Stimulated activated CD8-positive, alpha-beta memory T cell treated with anti-CD3 and anti-CD28 coated beads, Interleukin-12 subunit alpha, Interleukin-12 subunit beta, amount 100 ng/mL, for 24 hours (primary cell): ENCODE measurements at regions not wholly inside any gene's neighbourhood (a gene's known extent, or its start where the extent isn't known, plus 50 kb on each side); places are given as distances from the start of the nearest gene placed in this dataset.
"Not testable (repeated sequence)": the region's sequence is repeated elsewhere in the genome, so short reads cannot be mapped to it uniquely, and the experiment has no call there.

ENCODE experiments used
- DNase-seq: peaks from one replicate; pipeline ENCODE4 v3.0.0-alpha.2; 2020; ENCODE audit errors: extremely low read depth

GRCh38 chr16:79937671-79938070 lies 337.1 kb upstream of the MAF start:
- not testable (repeated sequence) for DNase-seq

- DNase-seq = no peak
Observed at GRCh38 chr16:79933603-79934002, 333.1 kb upstream of the MAF start.

- DNase-seq = no peak
Observed at GRCh38 chr16:79932572-79932971, 332.0 kb upstream of the MAF start.

- no peak for DNase-seq
Observed at GRCh38 chr16:79931721-79932120, 331.2 kb upstream of the MAF start.

GRCh38 chr16:79929260-79929965 lies 328.9 kb upstream of the MAF start:
- no peak for DNase-seq

GRCh38 chr16:79928142-79928873 lies 327.8 kb upstream of the MAF start:
- no peak for DNase-seq

- DNase-seq = no peak
Observed at GRCh38 chr16:79926451-79927205, 326.1 kb upstream of the MAF start.

- no peak for DNase-seq
Observed at GRCh38 chr16:79923431-79923830, 322.9 kb upstream of the MAF start.

- DNase-seq = no peak
Observed at GRCh38 chr16:79920685-79921084, 320.1 kb upstream of the MAF start.

GRCh38 chr16:79918916-79919315 lies 318.4 kb upstream of the MAF start:
- DNase-seq = no peak

GRCh38 chr16:79915761-79916160 lies 315.2 kb upstream of the MAF start:
- DNase-seq = no peak

GRCh38 chr16:79914961-79915720 lies 314.6 kb upstream of the MAF start:
- DNase-seq = no peak

GRCh38 chr16:79912592-79913310 lies 312.2 kb upstream of the MAF start:
- DNase-seq = no peak

- no peak for DNase-seq
Observed at GRCh38 chr16:79911660-79912059, 311.1 kb upstream of the MAF start.

GRCh38 chr16:79909571-79909970 lies 309.0 kb upstream of the MAF start:
- DNase-seq = no peak

GRCh38 chr16:79903471-79903870 lies 302.9 kb upstream of the MAF start:
- no peak for DNase-seq

- DNase-seq = no peak
Observed at GRCh38 chr16:79902351-79902750, 301.8 kb upstream of the MAF start.

GRCh38 chr16:79901522-79901921 lies 301.0 kb upstream of the MAF start:
- DNase-seq = no peak

GRCh38 chr16:79899716-79900115 lies 299.2 kb upstream of the MAF start:
- no peak for DNase-seq

GRCh38 chr16:79899316-79899715 lies 298.8 kb upstream of the MAF start:
- DNase-seq = no peak

GRCh38 chr16:79898703-79899102 lies 298.2 kb upstream of the MAF start:
- no peak for DNase-seq
